Endometrial microvascular endothelial cells (primary cell): ENCODE measurements at regions not wholly inside any gene's neighbourhood (a gene's known extent, or its start where the extent isn't known, plus 50 kb on each side); places are given as distances from the start of the nearest gene placed in this dataset.

Experiments used
- in situ Hi-C: cut with HindIII; loops from 2 replicates; pipeline ENCODE4 v1.10.0; 2017; ENCODE audit warnings: low sequenced_read_pairs, low pct_unique_long_range_greater_than_20kb; ENCODE audit errors: inconsistent ontology term

- in situ Hi-C loops, result loop anchor here (10.0 to 25.0 kb wide), 2 partner anchors 511 to 1024 kb away; partner anchors contain the start of genes HOXD8 and HOXD9
Measured at GRCh38 chr2:177148477-177149154, 64.0 kb upstream of the HNRNPA3 start.

GRCh38 chr2:177149155-177149503 is 63.5 kb upstream of the HNRNPA3 start:
- in situ Hi-C loops, result loop anchor here (10.0 to 25.0 kb wide), 2 partner anchors 512 to 1024 kb away; partner anchors contain the start of genes HOXD8 and HOXD9

- in situ Hi-C loops, result no loop called here
Measured at GRCh38 chr2:177153805-177154204, 58.8 kb upstream of the HNRNPA3 start.

GRCh38 chr2:177154809-177155208 is 57.8 kb upstream of the HNRNPA3 start:
- in situ Hi-C loops, result no loop called here

- in situ Hi-C loops, result no loop called here
Measured at GRCh38 chr2:177155631-177156030, 57.0 kb upstream of the HNRNPA3 start.

- in situ Hi-C loops, result loop anchor here (10.0 kb wide), 1 partner anchor 103 kb away; the partner anchor contains the start of gene NFE2L2
Measured at GRCh38 chr2:177161741-177162460, 50.7 kb upstream of the HNRNPA3 start.
